ENCODE measurements at regions not wholly inside any gene's neighbourhood (a gene's known extent, or its start where the extent isn't known, plus 50 kb on each side); places are given as distances from the start of the nearest gene placed in this dataset.

- TF ChIP-seq CTCF (IDR thresholded peaks at IDR 0.05) = no peak
- TF ChIP-seq POLR2A (IDR thresholded peaks at IDR 0.05) = no peak
Measured at GRCh38 chr17:71825687-71826086, 295.1 kb upstream of the SOX9 start.

Measured in uterus (tissue), 2 donors.